ENCODE measurements at regions not wholly inside any gene's neighbourhood (a gene's known extent, or its start where the extent isn't known, plus 50 kb on each side); places are given as distances from the start of the nearest gene placed in this dataset.
"Not testable (repeated sequence)": the region's sequence is repeated elsewhere in the genome, so short reads cannot be mapped to it uniquely, and the experiment has no call there.

DNA sequence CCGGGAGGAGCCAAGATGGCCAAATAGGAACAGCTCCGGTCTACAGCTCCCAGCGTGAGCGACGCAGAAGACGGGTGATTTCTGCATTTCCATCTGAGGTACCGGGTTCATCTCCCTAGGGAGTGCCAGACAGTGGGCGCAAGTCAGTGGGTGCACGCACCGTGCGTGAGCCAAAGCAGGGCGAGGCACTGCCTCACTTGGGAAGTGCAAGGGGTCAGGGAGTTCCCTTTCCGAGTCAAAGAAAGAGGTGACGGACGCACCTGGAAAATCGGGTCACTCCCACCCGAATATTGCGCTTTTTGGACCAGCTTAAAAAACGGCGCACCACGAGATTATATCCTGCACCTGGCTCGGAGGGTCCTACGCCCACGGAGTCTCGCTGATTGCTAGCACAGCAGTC, 400.8 kb upstream of the KLHL29 start:
- not testable (repeated sequence) for TF ChIP-seq POLR2A (IDR thresholded peaks at IDR 0.05)
- TF ChIP-seq, protein P1, sequence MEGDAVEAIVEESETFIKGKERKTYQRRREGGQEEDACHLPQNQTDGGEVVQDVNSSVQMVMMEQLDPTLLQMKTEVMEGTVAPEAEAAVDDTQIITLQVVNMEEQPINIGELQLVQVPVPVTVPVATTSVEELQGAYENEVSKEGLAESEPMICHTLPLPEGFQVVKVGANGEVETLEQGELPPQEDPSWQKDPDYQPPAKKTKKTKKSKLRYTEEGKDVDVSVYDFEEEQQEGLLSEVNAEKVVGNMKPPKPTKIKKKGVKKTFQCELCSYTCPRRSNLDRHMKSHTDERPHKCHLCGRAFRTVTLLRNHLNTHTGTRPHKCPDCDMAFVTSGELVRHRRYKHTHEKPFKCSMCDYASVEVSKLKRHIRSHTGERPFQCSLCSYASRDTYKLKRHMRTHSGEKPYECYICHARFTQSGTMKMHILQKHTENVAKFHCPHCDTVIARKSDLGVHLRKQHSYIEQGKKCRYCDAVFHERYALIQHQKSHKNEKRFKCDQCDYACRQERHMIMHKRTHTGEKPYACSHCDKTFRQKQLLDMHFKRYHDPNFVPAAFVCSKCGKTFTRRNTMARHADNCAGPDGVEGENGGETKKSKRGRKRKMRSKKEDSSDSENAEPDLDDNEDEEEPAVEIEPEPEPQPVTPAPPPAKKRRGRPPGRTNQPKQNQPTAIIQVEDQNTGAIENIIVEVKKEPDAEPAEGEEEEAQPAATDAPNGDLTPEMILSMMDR (IDR thresholded peaks at IDR 0.05): not testable (repeated sequence)

All from heart left ventricle (tissue), 13 donors.